HG02943 (cell line): ENCODE measurements at regions not wholly inside any gene's neighbourhood (a gene's known extent, or its start where the extent isn't known, plus 50 kb on each side); places are given as distances from the start of the nearest gene placed in this dataset.

Source experiments
- ATAC-seq: cut with Tn5 transposase; IDR thresholded peaks from one replicate; pipeline ENCODE4 v1.9.1; 2021; ENCODE audit warnings: mild to moderate bottlenecking, low read depth, moderate library complexity; ENCODE audit not compliant: unreplicated experiment

- no peak for ATAC-seq
These were observed 64.9 kb downstream of the CD2 start for GRCh38 chr1:116819081-116819480.

GRCh38 chr1:116820369-116820768 is 66.1 kb downstream of the CD2 start:
- ATAC-seq: no peak

GRCh38 chr1:116821763-116822162 is 67.5 kb downstream of the CD2 start:
- ATAC-seq: no peak

- ATAC-seq: no peak
These were observed 70.5 kb downstream of the CD2 start for GRCh38 chr1:116824631-116825206.

GRCh38 chr1:116825207-116825719 is 71.0 kb downstream of the CD2 start:
- no peak for ATAC-seq

GRCh38 chr1:116825720-116826438 is 71.6 kb downstream of the CD2 start:
- no peak for ATAC-seq

- peak; percentile 83 for ATAC-seq
These were observed 72.8 kb downstream of the CD2 start for GRCh38 chr1:116826818-116827606.

GRCh38 chr1:116827607-116828105 is 73.4 kb downstream of the CD2 start:
- no peak for ATAC-seq

- ATAC-seq: no peak
These were observed 77.3 kb upstream of the PTGFRN start for GRCh38 chr1:116832308-116832931.

- no peak for ATAC-seq
These were observed 76.7 kb upstream of the PTGFRN start for GRCh38 chr1:116832932-116833578.

GRCh38 chr1:116833718-116834117 is 76.0 kb upstream of the PTGFRN start:
- ATAC-seq: no peak

- no peak for ATAC-seq
These were observed 75.1 kb upstream of the PTGFRN start for GRCh38 chr1:116834595-116834994.

GRCh38 chr1:116835161-116835560 is 74.6 kb upstream of the PTGFRN start:
- no peak for ATAC-seq

- ATAC-seq: no peak
These were observed 73.6 kb upstream of the PTGFRN start for GRCh38 chr1:116836099-116836498.

- ATAC-seq: no peak
These were observed 68.0 kb upstream of the PTGFRN start for GRCh38 chr1:116841569-116842344.

- ATAC-seq: no peak
These were observed 67.1 kb upstream of the PTGFRN start for GRCh38 chr1:116842654-116843053.

- ATAC-seq: no peak
These were observed 64.9 kb upstream of the PTGFRN start for GRCh38 chr1:116844775-116845174.

- ATAC-seq: no peak
These were observed 62.5 kb upstream of the PTGFRN start for GRCh38 chr1:116847190-116847589.

GRCh38 chr1:116847688-116848531 is 61.8 kb upstream of the PTGFRN start:
- ATAC-seq: no peak
